ENCODE measurements at regions not wholly inside any gene's neighbourhood (a gene's known extent, or its start where the extent isn't known, plus 50 kb on each side); places are given as distances from the start of the nearest gene placed in this dataset.

GRCh38 chr1:241424480-241424971 is 67.5 kb upstream of the RGS7 start:
- in situ Hi-C loops (cut with MboI; ENCODE audit: low sequenced_read_pairs, unreplicated experiment) = no loop called here
- no peak for TF ChIP-seq CTCF (IDR thresholded peaks at IDR 0.05; ENCODE audit: borderline replicate concordance, control extremely low read depth, extremely low read depth, insufficient read depth, missing control alignments)
- no peak for DNase-seq (ENCODE audit: low spot score)

GRCh38 chr1:241423541-241424479 is 66.8 kb upstream of the RGS7 start:
- no peak for TF ChIP-seq CTCF (IDR thresholded peaks at IDR 0.05; ENCODE audit: borderline replicate concordance, control extremely low read depth, extremely low read depth, insufficient read depth, missing control alignments)
- peak; percentile 44 for DNase-seq (ENCODE audit: low spot score)
- in situ Hi-C loops (cut with MboI; ENCODE audit: low sequenced_read_pairs, unreplicated experiment) = no loop called here

DNA sequence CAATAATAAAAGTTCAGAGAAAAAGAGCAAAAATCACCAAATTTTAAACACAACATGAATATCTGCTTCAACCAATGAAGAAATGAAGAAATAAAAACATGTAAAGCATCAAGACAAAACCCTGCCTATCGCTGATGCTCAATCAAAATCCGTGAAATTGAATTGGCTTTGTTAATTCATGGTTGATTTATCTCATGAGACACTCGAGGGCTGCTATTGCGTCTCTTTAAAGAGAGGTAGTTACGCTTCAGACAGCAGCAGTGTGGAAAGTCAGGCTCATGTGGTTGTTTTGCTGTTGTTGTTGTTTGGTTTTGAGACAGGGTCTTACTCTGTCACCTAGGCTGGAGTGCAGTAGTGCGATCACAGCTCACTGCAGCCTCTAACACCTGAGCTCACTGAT is 65.5 kb upstream of the RGS7 start:
- no peak for TF ChIP-seq CTCF (IDR thresholded peaks at IDR 0.05; ENCODE audit: borderline replicate concordance, control extremely low read depth, extremely low read depth, insufficient read depth, missing control alignments)
- in situ Hi-C loops (cut with MboI; ENCODE audit: low sequenced_read_pairs, unreplicated experiment) = no loop called here
- no peak for DNase-seq (ENCODE audit: low spot score)

DNA sequence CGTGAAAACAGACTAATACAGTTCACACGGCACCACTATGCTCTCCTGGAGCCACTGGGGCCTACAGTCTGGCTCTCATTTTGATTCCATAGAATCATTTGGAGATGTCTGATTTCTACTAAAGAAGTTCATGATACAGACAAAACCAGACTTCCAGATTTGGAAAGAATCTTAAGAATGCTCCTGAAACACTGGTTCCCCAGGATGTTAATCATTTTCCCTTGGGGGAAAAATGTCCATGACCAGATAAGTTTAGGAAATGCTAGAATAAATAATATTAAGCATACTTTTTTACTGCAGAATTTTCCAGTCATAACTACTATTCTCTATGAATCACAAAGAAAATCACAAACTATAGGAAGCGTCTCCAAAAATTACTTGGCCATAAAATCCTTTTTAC is 63.0 kb upstream of the RGS7 start:
- TF ChIP-seq CTCF (IDR thresholded peaks at IDR 0.05; ENCODE audit: borderline replicate concordance, control extremely low read depth, extremely low read depth, insufficient read depth, missing control alignments) = no peak
- in situ Hi-C loops (cut with MboI; ENCODE audit: low sequenced_read_pairs, unreplicated experiment) = no loop called here

GRCh38 chr1:241417258-241417657 is 60.3 kb upstream of the RGS7 start:
- no peak for DNase-seq (ENCODE audit: low spot score)
- in situ Hi-C loops (cut with MboI; ENCODE audit: low sequenced_read_pairs, unreplicated experiment) = no loop called here
- no peak for TF ChIP-seq CTCF (IDR thresholded peaks at IDR 0.05; ENCODE audit: borderline replicate concordance, control extremely low read depth, extremely low read depth, insufficient read depth, missing control alignments)

More for the DNA sequence above, 63.0 kb upstream of the RGS7 start:
- no peak for DNase-seq (ENCODE audit: low spot score)

DNA sequence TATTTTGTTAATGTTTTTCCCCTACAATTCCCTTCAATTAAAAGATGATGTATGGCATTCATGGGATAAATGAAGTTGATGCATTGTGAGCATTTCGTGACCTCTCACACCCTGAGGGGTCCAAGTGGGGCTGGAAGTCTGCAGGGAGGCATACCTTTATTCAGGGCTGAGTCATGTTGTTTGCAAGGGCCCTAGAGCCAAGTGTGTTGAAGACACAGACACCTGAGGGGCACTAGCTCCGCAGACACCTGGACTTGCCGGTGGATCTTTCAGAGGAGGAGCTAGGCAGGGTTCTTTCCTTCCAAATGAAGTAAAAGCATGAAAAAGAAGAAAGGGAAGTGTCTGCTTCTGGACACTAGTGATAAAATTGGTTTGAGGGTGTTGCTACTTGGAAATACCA is 57.0 kb upstream of the RGS7 start:
- in situ Hi-C loops (cut with MboI; ENCODE audit: low sequenced_read_pairs, unreplicated experiment) = no loop called here
- no peak for TF ChIP-seq CTCF (IDR thresholded peaks at IDR 0.05; ENCODE audit: borderline replicate concordance, control extremely low read depth, extremely low read depth, insufficient read depth, missing control alignments)
- no peak for DNase-seq (ENCODE audit: low spot score)
